ENCODE measurements at regions not wholly inside any gene's neighbourhood (a gene's known extent, or its start where the extent isn't known, plus 50 kb on each side); places are given as distances from the start of the nearest gene placed in this dataset.

GRCh38 chr20:7124120-7124519 is 356.6 kb downstream of the BMP2 start:
- TF ChIP-seq EP300 (IDR thresholded peaks at IDR 0.05; ENCODE audit: low read depth) (no peak), CTCF (IDR thresholded peaks at IDR 0.05) (no peak)

All from transverse colon (tissue), 3 donors.